A673 (cell line): ENCODE measurements at regions not wholly inside any gene's neighbourhood (a gene's known extent, or its start where the extent isn't known, plus 50 kb on each side); places are given as distances from the start of the nearest gene placed in this dataset.
"Not testable (repeated sequence)": the region's sequence is repeated elsewhere in the genome, so short reads cannot be mapped to it uniquely, and the experiment has no call there.

ENCODE experiments used
- EZH2 ChIP-seq: fragments of 200-600 bp; sonication (generic); IDR thresholded peaks from 2 replicates; pipeline ENCODE4 v1.6.1; 2017; ENCODE audit warnings: borderline replicate concordance, low read depth, mild to moderate bottlenecking, mixed read lengths, antibody characterized with exemption, low read length; ENCODE audit not compliant: poor library complexity, severe bottlenecking
- TF ChIP-seq, protein P1 (sequence below): fragments of 300-800, 200-600 bp; sonication (generic); conservative IDR thresholded peaks from 2 replicates; pipeline ENCODE4 v1.5.1; 2017; ENCODE audit warnings: low read depth, mild to moderate bottlenecking, antibody characterized with exemption, low read length, moderate library complexity, mixed read lengths

DNA sequence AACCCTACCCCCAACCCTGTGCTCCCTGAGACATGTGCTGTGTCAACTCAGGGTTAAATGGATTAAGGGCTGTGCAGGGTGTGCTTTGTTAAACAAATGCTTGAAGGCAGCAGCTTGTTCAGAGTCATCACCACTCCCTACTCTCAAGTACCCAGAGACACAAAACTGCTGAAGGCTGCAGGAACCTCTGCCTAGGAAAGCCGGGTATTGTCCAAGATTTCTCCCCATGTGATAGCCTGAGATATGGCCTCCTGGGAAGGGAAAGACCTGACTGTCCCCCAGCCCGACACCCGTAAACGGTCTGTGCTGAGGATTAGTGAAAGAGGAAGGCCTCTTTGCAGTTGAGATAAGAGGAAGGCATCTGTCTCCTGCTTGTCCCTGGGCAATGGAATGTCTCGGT, 83.6 kb upstream of the ALDH3B2 start:
- TF ChIP-seq, protein P1, sequence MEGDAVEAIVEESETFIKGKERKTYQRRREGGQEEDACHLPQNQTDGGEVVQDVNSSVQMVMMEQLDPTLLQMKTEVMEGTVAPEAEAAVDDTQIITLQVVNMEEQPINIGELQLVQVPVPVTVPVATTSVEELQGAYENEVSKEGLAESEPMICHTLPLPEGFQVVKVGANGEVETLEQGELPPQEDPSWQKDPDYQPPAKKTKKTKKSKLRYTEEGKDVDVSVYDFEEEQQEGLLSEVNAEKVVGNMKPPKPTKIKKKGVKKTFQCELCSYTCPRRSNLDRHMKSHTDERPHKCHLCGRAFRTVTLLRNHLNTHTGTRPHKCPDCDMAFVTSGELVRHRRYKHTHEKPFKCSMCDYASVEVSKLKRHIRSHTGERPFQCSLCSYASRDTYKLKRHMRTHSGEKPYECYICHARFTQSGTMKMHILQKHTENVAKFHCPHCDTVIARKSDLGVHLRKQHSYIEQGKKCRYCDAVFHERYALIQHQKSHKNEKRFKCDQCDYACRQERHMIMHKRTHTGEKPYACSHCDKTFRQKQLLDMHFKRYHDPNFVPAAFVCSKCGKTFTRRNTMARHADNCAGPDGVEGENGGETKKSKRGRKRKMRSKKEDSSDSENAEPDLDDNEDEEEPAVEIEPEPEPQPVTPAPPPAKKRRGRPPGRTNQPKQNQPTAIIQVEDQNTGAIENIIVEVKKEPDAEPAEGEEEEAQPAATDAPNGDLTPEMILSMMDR: not testable (repeated sequence)
- TF ChIP-seq EZH2: not testable (repeated sequence)
